ENCODE measurements at regions not wholly inside any gene's neighbourhood (a gene's known extent, or its start where the extent isn't known, plus 50 kb on each side); places are given as distances from the start of the nearest gene placed in this dataset.
"Not testable (repeated sequence)": the region's sequence is repeated elsewhere in the genome, so short reads cannot be mapped to it uniquely, and the experiment has no call there.

DNA sequence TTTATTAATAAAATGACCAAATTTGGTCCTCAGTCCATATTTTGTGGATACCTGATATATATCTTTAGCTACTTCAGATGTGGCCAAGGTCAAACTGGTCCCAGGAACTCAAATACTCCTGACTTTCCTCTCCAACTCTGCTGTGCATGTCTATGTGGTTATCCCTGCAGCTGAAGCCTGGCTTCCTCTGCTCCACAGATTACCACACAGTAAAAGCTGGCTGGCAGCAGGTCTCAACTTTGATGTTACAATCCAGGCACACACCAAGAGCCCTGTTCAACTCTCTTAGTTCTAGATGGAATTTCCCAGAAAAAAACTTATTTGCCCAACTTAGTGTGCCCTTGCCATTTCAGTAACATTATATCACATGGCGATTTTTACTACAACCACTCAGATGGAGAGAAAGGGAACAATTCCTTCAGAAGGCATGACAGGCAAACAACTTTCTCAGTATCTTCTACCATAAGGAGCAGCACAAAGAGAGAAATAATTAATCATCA is 479.5 kb downstream of the PLPP3 start:
- no peaks in the 10 kb centered on the region for H3K4me1 ChIP-seq (ENCODE audit: control insufficient read depth, insufficient read depth, low read length, poor library complexity, severe bottlenecking)
- no peaks in the 10 kb centered on the region for H3K9me3 ChIP-seq (ENCODE audit: control insufficient read depth, low read length)
- no peak overlapping the region for H3K27ac ChIP-seq (ENCODE audit: insufficient read depth, low read length, poor library complexity, severe bottlenecking)
- H3K36me3 ChIP-seq (ENCODE audit: control insufficient read depth, insufficient read depth, low read length), result no peaks in the 10 kb centered on the region
- H3K4me3 ChIP-seq (ENCODE audit: insufficient read depth, low read depth, low read length, poor library complexity, severe bottlenecking), result no peak overlapping the region
- no peak for DNase-seq
- no peaks in the 10 kb centered on the region for H3K27me3 ChIP-seq (replicated peaks; ENCODE audit: control insufficient read depth, insufficient read depth, low read length, poor library complexity, severe bottlenecking)

DNA sequence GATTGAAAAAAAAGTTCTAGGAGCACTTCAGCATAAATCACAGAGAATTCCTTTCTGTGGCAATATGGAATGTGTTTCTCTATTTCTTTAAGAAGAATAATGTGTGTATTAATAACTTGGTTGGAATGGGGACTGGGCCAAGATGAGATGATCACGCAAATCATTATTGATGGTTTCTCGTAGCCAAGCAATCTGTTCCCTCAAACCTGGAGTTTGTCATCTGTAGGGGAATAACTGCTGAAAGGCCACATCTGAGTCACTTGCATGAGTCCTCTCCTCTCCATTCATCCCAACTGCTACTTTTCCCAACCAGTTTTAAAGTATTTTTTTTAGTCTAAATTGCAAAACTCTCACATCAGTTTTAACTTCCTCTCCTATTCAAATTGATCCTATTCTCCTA is 480.4 kb downstream of the PLPP3 start:
- H3K4me3 ChIP-seq (ENCODE audit: insufficient read depth, low read depth, low read length, poor library complexity, severe bottlenecking), result no peak overlapping the region
- no peak overlapping the region for H3K27ac ChIP-seq (ENCODE audit: insufficient read depth, low read length, poor library complexity, severe bottlenecking)
- H3K9me3 ChIP-seq (ENCODE audit: control insufficient read depth, low read length), result no peaks in the 10 kb centered on the region
- no peak for DNase-seq
- H3K36me3 ChIP-seq (ENCODE audit: control insufficient read depth, insufficient read depth, low read length), result no peaks in the 10 kb centered on the region
- no peaks in the 10 kb centered on the region for H3K27me3 ChIP-seq (replicated peaks; ENCODE audit: control insufficient read depth, insufficient read depth, low read length, poor library complexity, severe bottlenecking)
- no peaks in the 10 kb centered on the region for H3K4me1 ChIP-seq (ENCODE audit: control insufficient read depth, insufficient read depth, low read length, poor library complexity, severe bottlenecking)

DNA sequence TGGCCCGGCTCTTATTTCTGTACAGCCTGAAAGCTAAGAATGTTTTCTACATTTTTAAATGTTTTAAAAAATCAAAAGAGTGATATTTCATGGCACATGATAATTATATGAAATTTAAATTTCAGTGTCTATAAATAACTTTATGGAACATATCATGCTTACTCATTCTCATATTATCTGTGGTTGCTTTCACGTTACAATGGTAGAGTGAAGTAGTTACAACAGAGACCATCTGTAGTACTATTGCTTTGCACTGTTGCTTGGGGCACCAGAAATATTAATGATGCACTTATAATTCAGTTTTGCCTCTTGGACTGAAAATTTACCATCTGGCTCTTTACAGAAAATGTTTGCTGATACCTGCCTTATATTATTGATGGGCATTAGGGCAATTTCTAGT is 481.6 kb downstream of the PLPP3 start:
- H3K27me3 ChIP-seq (replicated peaks; ENCODE audit: control insufficient read depth, insufficient read depth, low read length, poor library complexity, severe bottlenecking), result no peaks in the 10 kb centered on the region
- H3K4me3 ChIP-seq (ENCODE audit: insufficient read depth, low read depth, low read length, poor library complexity, severe bottlenecking), result no peak overlapping the region
- no peaks in the 10 kb centered on the region for H3K36me3 ChIP-seq (ENCODE audit: control insufficient read depth, insufficient read depth, low read length)
- DNase-seq, result no peak
- no peak overlapping the region for H3K27ac ChIP-seq (ENCODE audit: insufficient read depth, low read length, poor library complexity, severe bottlenecking)
- H3K9me3 ChIP-seq (ENCODE audit: control insufficient read depth, low read length), result no peaks in the 10 kb centered on the region
- no peaks in the 10 kb centered on the region for H3K4me1 ChIP-seq (ENCODE audit: control insufficient read depth, insufficient read depth, low read length, poor library complexity, severe bottlenecking)

- H3K27ac ChIP-seq (ENCODE audit: insufficient read depth, low read length, poor library complexity, severe bottlenecking), result no peak overlapping the region
- no peaks in the 10 kb centered on the region for H3K27me3 ChIP-seq (replicated peaks; ENCODE audit: control insufficient read depth, insufficient read depth, low read length, poor library complexity, severe bottlenecking)
- H3K4me3 ChIP-seq (ENCODE audit: insufficient read depth, low read depth, low read length, poor library complexity, severe bottlenecking), result no peak overlapping the region
- DNase-seq, result no peak
- no peaks in the 10 kb centered on the region for H3K36me3 ChIP-seq (ENCODE audit: control insufficient read depth, insufficient read depth, low read length)
- no peaks in the 10 kb centered on the region for H3K9me3 ChIP-seq (ENCODE audit: control insufficient read depth, low read length)
- H3K4me1 ChIP-seq (ENCODE audit: control insufficient read depth, insufficient read depth, low read length, poor library complexity, severe bottlenecking), result no peaks in the 10 kb centered on the region
Observed at GRCh38 chr1:56095696-56096665, 483.4 kb downstream of the PLPP3 start.

DNA sequence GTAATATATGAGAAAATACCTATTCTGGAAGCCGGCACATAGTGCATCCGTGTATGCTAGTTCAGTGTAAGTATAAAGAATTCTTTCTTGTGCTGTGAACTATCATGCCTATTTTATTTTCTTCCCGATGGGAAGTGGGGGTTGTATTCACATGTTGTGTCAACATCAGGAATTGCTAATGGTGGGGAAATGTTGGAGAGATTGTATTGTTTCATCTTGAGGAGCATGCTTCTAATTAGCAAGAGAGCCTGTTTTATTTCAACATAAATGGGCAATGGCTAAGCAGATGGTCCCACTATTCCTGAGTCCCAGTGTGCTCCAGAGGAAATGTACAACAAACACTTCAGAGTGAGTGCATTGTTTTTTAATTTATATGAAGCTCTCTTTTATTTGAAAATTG is 485.2 kb downstream of the PLPP3 start:
- Histone ChIP-seq H3K4me3 (ENCODE audit: insufficient read depth, low read depth, low read length, poor library complexity, severe bottlenecking) (no peak overlapping the region), H3K36me3 (ENCODE audit: control insufficient read depth, insufficient read depth, low read length) (no peaks in the 10 kb centered on the region), H3K27me3 (replicated peaks; ENCODE audit: control insufficient read depth, insufficient read depth, low read length, poor library complexity, severe bottlenecking) (no peaks in the 10 kb centered on the region), H3K4me1 (ENCODE audit: control insufficient read depth, insufficient read depth, low read length, poor library complexity, severe bottlenecking) (no peaks in the 10 kb centered on the region), H3K9me3 (ENCODE audit: control insufficient read depth, low read length) (no peaks in the 10 kb centered on the region), H3K27ac (ENCODE audit: insufficient read depth, low read length, poor library complexity, severe bottlenecking) (no peak overlapping the region)
- DNase-seq, result no peak

GRCh38 chr1:56092684-56093570 is 486.4 kb downstream of the PLPP3 start:
- H3K27ac ChIP-seq (ENCODE audit: insufficient read depth, low read length, poor library complexity, severe bottlenecking), result no peak overlapping the region
- no peaks in the 10 kb centered on the region for H3K27me3 ChIP-seq (replicated peaks; ENCODE audit: control insufficient read depth, insufficient read depth, low read length, poor library complexity, severe bottlenecking)
- H3K4me1 ChIP-seq (ENCODE audit: control insufficient read depth, insufficient read depth, low read length, poor library complexity, severe bottlenecking), result no peaks in the 10 kb centered on the region
- no peaks in the 10 kb centered on the region for H3K9me3 ChIP-seq (ENCODE audit: control insufficient read depth, low read length)
- H3K4me3 ChIP-seq (ENCODE audit: insufficient read depth, low read depth, low read length, poor library complexity, severe bottlenecking), result no peak overlapping the region
- DNase-seq, result no peak
- H3K36me3 ChIP-seq (ENCODE audit: control insufficient read depth, insufficient read depth, low read length), result no peaks in the 10 kb centered on the region

- not testable (repeated sequence) for H3K27ac ChIP-seq (ENCODE audit: insufficient read depth, low read length, poor library complexity, severe bottlenecking); H3K4me1 ChIP-seq (ENCODE audit: control insufficient read depth, insufficient read depth, low read length, poor library complexity, severe bottlenecking); H3K4me3 ChIP-seq (ENCODE audit: insufficient read depth, low read depth, low read length, poor library complexity, severe bottlenecking); H3K9me3 ChIP-seq (ENCODE audit: control insufficient read depth, low read length); H3K36me3 ChIP-seq (ENCODE audit: control insufficient read depth, insufficient read depth, low read length); H3K27me3 ChIP-seq (replicated peaks; ENCODE audit: control insufficient read depth, insufficient read depth, low read length, poor library complexity, severe bottlenecking); DNase-seq
Observed at GRCh38 chr1:56089826-56090225, 489.5 kb downstream of the PLPP3 start.

- Histone ChIP-seq H3K9me3 (ENCODE audit: control insufficient read depth, low read length) (no peaks in the 10 kb centered on the region), H3K36me3 (ENCODE audit: control insufficient read depth, insufficient read depth, low read length) (no peaks in the 10 kb centered on the region), H3K4me3 (ENCODE audit: insufficient read depth, low read depth, low read length, poor library complexity, severe bottlenecking) (no peak overlapping the region), H3K27me3 (replicated peaks; ENCODE audit: control insufficient read depth, insufficient read depth, low read length, poor library complexity, severe bottlenecking) (no peaks in the 10 kb centered on the region), H3K4me1 (ENCODE audit: control insufficient read depth, insufficient read depth, low read length, poor library complexity, severe bottlenecking) (no peaks in the 10 kb centered on the region), H3K27ac (ENCODE audit: insufficient read depth, low read length, poor library complexity, severe bottlenecking) (no peak overlapping the region)
- DNase-seq, result no peak
Observed at GRCh38 chr1:56084246-56084645, 495.1 kb downstream of the PLPP3 start.

- no peak overlapping the region for H3K27ac ChIP-seq (ENCODE audit: insufficient read depth, low read length, poor library complexity, severe bottlenecking)
Observed at GRCh38 chr1:56081736-56082135, 497.6 kb downstream of the PLPP3 start.

GRCh38 chr1:56081173-56081572 is 498.2 kb downstream of the PLPP3 start:
- no peak for DNase-seq
- Histone ChIP-seq H3K9me3 (ENCODE audit: control insufficient read depth, low read length) (no peaks in the 10 kb centered on the region), H3K4me1 (ENCODE audit: control insufficient read depth, insufficient read depth, low read length, poor library complexity, severe bottlenecking) (no peaks in the 10 kb centered on the region), H3K27ac (ENCODE audit: insufficient read depth, low read length, poor library complexity, severe bottlenecking) (no peak overlapping the region), H3K4me3 (ENCODE audit: insufficient read depth, low read depth, low read length, poor library complexity, severe bottlenecking) (no peak overlapping the region), H3K36me3 (ENCODE audit: control insufficient read depth, insufficient read depth, low read length) (no peaks in the 10 kb centered on the region), H3K27me3 (replicated peaks; ENCODE audit: control insufficient read depth, insufficient read depth, low read length, poor library complexity, severe bottlenecking) (no peaks in the 10 kb centered on the region)

More at GRCh38 chr1:56081736-56082135, 497.6 kb downstream of the PLPP3 start:
- H3K9me3 ChIP-seq (ENCODE audit: control insufficient read depth, low read length), result no peaks in the 10 kb centered on the region
- H3K36me3 ChIP-seq (ENCODE audit: control insufficient read depth, insufficient read depth, low read length), result no peaks in the 10 kb centered on the region
- no peaks in the 10 kb centered on the region for H3K27me3 ChIP-seq (replicated peaks; ENCODE audit: control insufficient read depth, insufficient read depth, low read length, poor library complexity, severe bottlenecking)
- no peak for DNase-seq
- no peak overlapping the region for H3K4me3 ChIP-seq (ENCODE audit: insufficient read depth, low read depth, low read length, poor library complexity, severe bottlenecking)
- H3K4me1 ChIP-seq (ENCODE audit: control insufficient read depth, insufficient read depth, low read length, poor library complexity, severe bottlenecking), result no peaks in the 10 kb centered on the region
